Heart left ventricle (tissue), 13 donors: ENCODE measurements at regions not wholly inside any gene's neighbourhood (a gene's known extent, or its start where the extent isn't known, plus 50 kb on each side); places are given as distances from the start of the nearest gene placed in this dataset.

Source experiments
- CTCF ChIP-seq, 12 donors: fragments of 200-600 bp; sonication (generic) in 4 of 12; IDR thresholded peaks; one replicate each; pipeline versions ENCODE4 v1.5.0 to v1.8.0; 2018 to 2022; ENCODE audit warnings: antibody characterized with exemption in 12 of 12, mild to moderate bottlenecking in 5 of 12
- POLR2A ChIP-seq, 2 donors: fragments of 450-650 bp; IDR thresholded peaks; one replicate each; pipeline ENCODE4 v1.6.1; 2017; ENCODE audit warnings: antibody characterized with exemption in 2 of 2, mild to moderate bottlenecking in 2 of 2, moderate library complexity in 2 of 2
- donor health status: ischemic (EF 13 %, LVEDD 7.1; RV severe dilation, severe dysfunction).
- donor health status: DM: no; HTN: yes; CAD: no.
- donor health status: DM: no; HTN: no; CAD: no.
- donor health status: ischemic (EF 25% LVEDD 6.9; RV normal size, moderate dysfunction).
- donor health status: ischemic (EF 25% LVEDD 5.7; RV mildly dilated, moderate dysfunction).
- donor health status: ischemic (EF 35%, LVEDD 5.7; RV mildly dilated, moderate dysfunction).
- donor health status: nonischemic (EF 11% LVEDD 7.7; RV severe dilation, severe dysfunction).
- donor health status: DM: yes; HTN: yes; CAD: no.
- donor health status: PGD.
- donor health status: ischemic (EF 29% LVEDD 5.4; RV normal size, mild dysfunction).
- donor health status: nonischemic (EF 23%, LVEDD 6.1; RV moderate dilation, normal function).

DNA sequence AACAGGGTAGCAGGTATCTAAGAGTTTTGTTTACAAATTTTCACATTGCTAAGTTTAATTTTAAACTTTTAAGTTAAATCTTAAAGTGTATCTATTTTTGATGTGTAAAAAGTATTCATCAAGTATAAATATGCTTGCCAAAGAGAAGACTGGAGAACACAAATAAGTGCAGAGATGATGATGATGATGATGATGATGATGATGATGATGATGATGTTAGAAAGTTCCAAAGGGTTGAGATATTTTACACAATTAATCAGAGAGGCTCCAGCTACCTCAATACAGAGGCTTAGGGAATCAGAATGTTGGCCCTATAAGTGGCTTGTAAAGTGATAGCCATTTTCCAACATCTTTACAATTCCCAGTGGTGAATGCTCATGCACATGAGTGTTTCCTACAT lies 209.0 kb upstream of the NPVF start:
- no peak for TF ChIP-seq CTCF (IDR thresholded peaks at IDR 0.05)
- TF ChIP-seq POLR2A (IDR thresholded peaks at IDR 0.05), result no peak
